Suprapubic skin (tissue), 4 donors: ENCODE measurements at regions not wholly inside any gene's neighbourhood (a gene's known extent, or its start where the extent isn't known, plus 50 kb on each side); places are given as distances from the start of the nearest gene placed in this dataset.
A peak's percentile ranks its signal among the peaks of the same experiment; 100 is the strongest.

Experiments
- EP300 ChIP-seq: sonication (generic); formaldehyde crosslinking; IDR thresholded peaks from one replicate; pipeline ENCODE4 v1.6.1; 2017; ENCODE audit warnings: antibody characterized with exemption
- POLR2A ChIP-seq, 2 donors: fragments of 450-650 bp; IDR thresholded peaks; one replicate each; pipeline ENCODE4 v1.6.1; 2017; ENCODE audit warnings: antibody characterized with exemption in 2 of 2, mild to moderate bottlenecking in 2 of 2, moderate library complexity in 2 of 2
- POLR2AphosphoS5 ChIP-seq, 3 donors: sonication (generic); formaldehyde crosslinking; IDR thresholded peaks; one replicate each; pipeline ENCODE4 v1.6.1; 2017; ENCODE audit warnings: antibody characterized with exemption in 3 of 3
- TF ChIP-seq, protein P1 (sequence below), 2 donors: fragments of 200-600 bp in 1 of 2; fragments of 450-650 bp in 1 of 2; sonication (generic) in 1 of 2; IDR thresholded peaks; one replicate each; pipeline ENCODE4 v1.5.1; 2016 to 2019; ENCODE audit warnings: antibody characterized with exemption in 2 of 2, mild to moderate bottlenecking in 1 of 2, moderate library complexity in 1 of 2

DNA sequence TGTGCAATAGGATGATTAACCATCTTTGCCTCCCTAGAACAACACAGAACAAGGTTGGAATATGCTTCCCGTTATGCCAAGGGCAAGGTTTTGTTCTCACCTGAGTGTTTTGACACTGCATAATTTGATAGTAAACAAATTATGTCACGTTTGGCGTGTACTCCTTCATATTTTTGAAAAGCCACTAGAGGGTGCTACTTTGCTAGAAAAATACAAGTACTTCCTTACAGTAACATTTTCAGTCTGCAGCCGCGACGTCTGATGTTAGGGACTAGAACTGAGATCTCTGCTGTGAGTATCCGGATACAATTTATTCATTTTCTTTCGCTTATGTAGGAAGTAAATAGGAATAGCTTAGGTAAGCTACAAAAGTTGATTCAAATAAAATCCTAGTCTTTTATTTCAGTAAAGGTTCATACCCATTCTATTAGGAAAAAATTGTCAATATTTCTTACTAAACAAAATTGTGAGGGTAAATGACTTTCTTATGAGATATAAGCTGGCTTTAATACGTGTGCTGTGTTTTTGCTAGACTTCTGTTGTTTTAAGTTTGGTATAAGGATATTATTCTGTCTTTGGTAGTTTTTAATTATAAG lies 181.1 kb upstream of the WDFY3 start:
- TF ChIP-seq POLR2AphosphoS5 (IDR thresholded peaks at IDR 0.05) (no peak), POLR2A (IDR thresholded peaks at IDR 0.05) (no peak), EP300 (no peak)
- TF ChIP-seq, protein P1, sequence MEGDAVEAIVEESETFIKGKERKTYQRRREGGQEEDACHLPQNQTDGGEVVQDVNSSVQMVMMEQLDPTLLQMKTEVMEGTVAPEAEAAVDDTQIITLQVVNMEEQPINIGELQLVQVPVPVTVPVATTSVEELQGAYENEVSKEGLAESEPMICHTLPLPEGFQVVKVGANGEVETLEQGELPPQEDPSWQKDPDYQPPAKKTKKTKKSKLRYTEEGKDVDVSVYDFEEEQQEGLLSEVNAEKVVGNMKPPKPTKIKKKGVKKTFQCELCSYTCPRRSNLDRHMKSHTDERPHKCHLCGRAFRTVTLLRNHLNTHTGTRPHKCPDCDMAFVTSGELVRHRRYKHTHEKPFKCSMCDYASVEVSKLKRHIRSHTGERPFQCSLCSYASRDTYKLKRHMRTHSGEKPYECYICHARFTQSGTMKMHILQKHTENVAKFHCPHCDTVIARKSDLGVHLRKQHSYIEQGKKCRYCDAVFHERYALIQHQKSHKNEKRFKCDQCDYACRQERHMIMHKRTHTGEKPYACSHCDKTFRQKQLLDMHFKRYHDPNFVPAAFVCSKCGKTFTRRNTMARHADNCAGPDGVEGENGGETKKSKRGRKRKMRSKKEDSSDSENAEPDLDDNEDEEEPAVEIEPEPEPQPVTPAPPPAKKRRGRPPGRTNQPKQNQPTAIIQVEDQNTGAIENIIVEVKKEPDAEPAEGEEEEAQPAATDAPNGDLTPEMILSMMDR (IDR thresholded peaks at IDR 0.05) = peak; percentile 48 to 51
